GM12878 (cell line): ENCODE measurements at regions not wholly inside any gene's neighbourhood (a gene's known extent, or its start where the extent isn't known, plus 50 kb on each side); places are given as distances from the start of the nearest gene placed in this dataset.

ENCODE experiments used
- ATAC-seq: fragments of 200-7000 bp; cut with Tn5 transposase; 3 replicates; pipeline ENCODE4 v1.9.1; 2020; ENCODE audit warnings: mild to moderate bottlenecking, moderate library complexity
- BruUV-seq: library from RNA; stranded (reverse); fragments of 400-500 nt; replicated peaks from 2 replicates; lab custom pipeline; 2021; lab: Mats Ljungman, UMichigan
- CTCF ChIA-PET: fragments of 300-600 bp; sonication (Branson Sonifier 250); formaldehyde crosslinking; extraction: SDS; loops from one replicate; lab custom pipeline; 2021; ENCODE audit warnings: inconsistent platforms; lab: Yijun Ruan, JAX
- POLR2A ChIA-PET: fragments of 350-600 bp; formaldehyde crosslinking; extraction: SDS; loops from one replicate; lab custom pipeline; 2021; ENCODE audit warnings: inconsistent platforms; lab: Charles Lee
- RAD21 ChIA-PET: fragments of 300-600 bp; sonication (Branson Sonifier 250); formaldehyde crosslinking; loops from one replicate; lab custom pipeline; 2023; ENCODE audit warnings: antibody characterized with exemption; ENCODE audit not compliant: unreplicated experiment; lab: Charles Lee
- SMC1A ChIA-PET: fragments of 300-600 bp; sonication (Branson Sonifier 250); formaldehyde crosslinking; loops from one replicate; lab custom pipeline; 2023; ENCODE audit not compliant: unreplicated experiment, uncharacterized antibody; lab: Charles Lee
- DNase-seq: peaks from one replicate; pipeline ENCODE4 v3.0.0-alpha.2; 2011; ENCODE audit warnings: low read depth, low spot score
- FAIRE-seq: peaks from 3 replicates; lab custom pipeline; 2011; peaks lifted over from hg19 to GRCh38; lab: Jason Lieb, UNC
- H2AFZ ChIP-seq: 2 replicates; pipeline ENCODE4 v1.6.0; 2011; ENCODE audit warnings: low read depth, low read length, control low read depth; ENCODE audit not compliant: control insufficient read depth
- H3K27ac ChIP-seq: 2 replicates; pipeline ENCODE4 v1.5.1; 2011; ENCODE audit warnings: control low read depth; ENCODE audit not compliant: control insufficient read depth, insufficient read depth
- H3K27me3 ChIP-seq, 2 experiments: replicated peaks in 1 of 2; 2 replicates each; pipeline versions ENCODE4 v1.6.0 to v1.6.1; 2011; ENCODE audit warnings: low read length in 1 of 2; ENCODE audit not compliant: control insufficient read depth in 2 of 2, insufficient read depth in 2 of 2
- H3K36me3 ChIP-seq, 2 experiments: 2 replicates each; pipeline ENCODE4 v1.5.1; 2011; ENCODE audit warnings: low read length in 1 of 2; ENCODE audit not compliant: control insufficient read depth in 2 of 2, insufficient read depth in 2 of 2
- H3K4me1 ChIP-seq: 2 replicates; pipeline ENCODE4 v1.6.1; 2011; ENCODE audit warnings: mild to moderate bottlenecking, low read length, moderate library complexity, mixed read lengths; ENCODE audit not compliant: control insufficient read depth, insufficient read depth
- H3K4me2 ChIP-seq: 2 replicates; pipeline ENCODE4 v1.6.0; 2011; ENCODE audit warnings: control low read depth; ENCODE audit not compliant: control insufficient read depth, insufficient read depth
- H3K4me3 ChIP-seq: fragments of 200-600 bp; sonication (generic); 2 replicates; pipeline ENCODE4 v1.5.1; 2016
- H3K79me2 ChIP-seq: 2 replicates; pipeline ENCODE4 v1.6.0; 2011; ENCODE audit warnings: low read length; ENCODE audit not compliant: control insufficient read depth, insufficient read depth
- H3K9ac ChIP-seq: 2 replicates; pipeline ENCODE4 v1.8.0; 2011; ENCODE audit warnings: low read length, control low read depth, mixed read lengths; ENCODE audit not compliant: control insufficient read depth, insufficient read depth
- H3K9me3 ChIP-seq: replicated peaks from 3 replicates; pipeline ENCODE4 v1.5.1; 2011; ENCODE audit warnings: mild to moderate bottlenecking, low read length; ENCODE audit not compliant: control insufficient read depth, insufficient read depth
- H4K20me1 ChIP-seq: 2 replicates; pipeline ENCODE4 v1.6.0; 2011; ENCODE audit not compliant: control insufficient read depth, insufficient read depth
- CHD2 ChIP-seq: IDR thresholded peaks from 2 replicates; pipeline ENCODE4 v1.6.1; 2011; ENCODE audit warnings: low read depth, low read length, improper control_type of control experiment, borderline replicate concordance
- CTCF ChIP-seq, 3 experiments: IDR thresholded peaks in 2 of 3; conservative IDR thresholded peaks in 1 of 3; 2 replicates each; pipeline ENCODE4 v1.5.1; 2011; ENCODE audit warnings: low read depth in 3 of 3, low read length in 3 of 3, mild to moderate bottlenecking in 3 of 3, control low read depth in 2 of 3, moderate library complexity in 2 of 3, inconsistent platforms in 1 of 3, mixed read lengths in 1 of 3; ENCODE audit not compliant: control insufficient read depth in 2 of 3, insufficient read depth in 1 of 3; ENCODE audit errors: extremely low read depth in 1 of 3
- GABPA ChIP-seq: IDR thresholded peaks from 2 replicates; pipeline ENCODE4 v1.6.1; 2014; ENCODE audit warnings: antibody characterized with exemption, low read depth, mild to moderate bottlenecking, inconsistent platforms
- HDGF ChIP-seq: fragments of 450-650 bp; IDR thresholded peaks from 2 replicates; pipeline ENCODE4 v1.6.1; 2016; ENCODE audit warnings: antibody characterized with exemption
- IKZF2 ChIP-seq, 2 experiments: fragments of 450-650 bp; IDR thresholded peaks; 2 replicates each; pipeline ENCODE4 v1.6.1; 2017; ENCODE audit warnings: mild to moderate bottlenecking in 2 of 2, moderate library complexity in 2 of 2
- MEF2B ChIP-seq: fragments of 450-650 bp; IDR thresholded peaks from 2 replicates; pipeline ENCODE4 v1.6.1; 2018; ENCODE audit warnings: mild to moderate bottlenecking, moderate library complexity; ENCODE audit not compliant: partially characterized antibody, poor library complexity, severe bottlenecking
- NBN ChIP-seq: fragments of 450-650 bp; IDR thresholded peaks from 2 replicates; pipeline ENCODE4 v1.6.1; 2016
- NKRF ChIP-seq: fragments of 450-650 bp; conservative IDR thresholded peaks from 2 replicates; pipeline ENCODE4 v1.6.1; 2017; ENCODE audit warnings: mild to moderate bottlenecking, moderate library complexity
- PAX5 ChIP-seq: IDR thresholded peaks from 2 replicates; pipeline ENCODE4 v1.6.1; 2011; ENCODE audit warnings: low read depth, low read length, borderline replicate concordance
- PML ChIP-seq: IDR thresholded peaks from 2 replicates; pipeline ENCODE4 v1.6.1; 2012; ENCODE audit warnings: low read length, inconsistent platforms
- POLR2A ChIP-seq: IDR thresholded peaks from 2 replicates; pipeline ENCODE4 v1.6.1; 2011; ENCODE audit warnings: low read depth, mild to moderate bottlenecking, low read length
- ZBTB4 ChIP-seq: fragments of 450-650 bp; formaldehyde crosslinking; IDR thresholded peaks from 2 replicates; pipeline ENCODE4 v1.4.0; 2022; ENCODE audit warnings: mild to moderate bottlenecking, moderate library complexity
- ZZZ3 ChIP-seq: IDR thresholded peaks from 2 replicates; pipeline ENCODE4 v1.6.1; 2011; ENCODE audit warnings: low read depth; ENCODE audit not compliant: control insufficient read depth, insufficient read length
- WGBS: methylation state at CpG from one replicate; pipeline ENCODE4 v1.1.6; 2016; ENCODE audit warnings: low lambda C conversion rate; ENCODE audit not compliant: insufficient replicate concordance, insufficient coverage; ENCODE audit errors: missing lambda C conversion rate; 5-methylcytosine and 5-hydroxymethylcytosine counted together
- in situ Hi-C: fragments of 300-500 bp; cut with MboI; formaldehyde crosslinking; loops from 9 replicates; pipeline ENCODE4 v1.14.3; 2018; ENCODE audit warnings: mixed read lengths
- intact Hi-C: fragments of 100-400 bp; cut with micrococcal nuclease; formaldehyde crosslinking; loops from one replicate; pipeline ENCODE4 v1.14.2; 2022; ENCODE audit not compliant: unreplicated experiment

GRCh38 chr6:27753668-27754407 is 158.4 kb downstream of the OR2B2 start:
- peak; percentile 72 for DNase-seq
- ChIA-PET SMC1A (interaction anchor here (0.7 to 5.7 kb wide), 16 partner anchors 9 to 623 kb away, joined by 3 to 56 read pairs (median 4); a partner anchor contains a TSS), RAD21 (interaction anchor here (0.7 to 3.4 kb wide), 16 partner anchors 18 to 576 kb away, joined by 3 to 55 read pairs (median 4); partner anchors contain the start of gene POM121L2), CTCF (interaction anchor here (0.5 to 13.3 kb wide), 18 partner anchors 8 to 625 kb away, joined by 3 to 193 read pairs (median 4); partner anchors contain the start of gene ZNF184), POLR2A (interaction anchor here (0.5 to 4.9 kb wide), 13 partner anchors 15 to 607 kb away, joined by 3 to 29 read pairs (median 4); a partner anchor contains a TSS)
- peak; percentile 87 for FAIRE-seq
- H3K9ac ChIP-seq = peak overlapping the region; percentile 48; the same call in 1 of the 2 replicates
- no peaks in the 10 kb centered on the region for H3K36me3 ChIP-seq
- intact Hi-C loops = loop anchor here (1.0 to 5.0 kb wide), 8 partner anchors 147 to 1442 kb away; partner anchors contain the start of gene POM121L2
- H3K79me2 ChIP-seq = peaks cover 6% of the 10 kb centered on the region
- H3K4me2 ChIP-seq = peak overlapping the region; percentile 77
- H3K4me3 ChIP-seq = peak overlapping the region; percentile 58
- H4K20me1 ChIP-seq = no peaks in the 10 kb centered on the region
- no TSS peak for BruUV-seq
- H3K27me3 ChIP-seq = no peaks in the 10 kb centered on the region
- peaks cover 9% of the 10 kb centered on the region; the same call in 1 of the 2 replicates for H3K4me1 ChIP-seq
- peak overlapping the region; percentile 71 for H2AFZ ChIP-seq
- H3K9me3 ChIP-seq = no peaks in the 10 kb centered on the region
- peak; percentile 84 for ATAC-seq
- WGBS = 2% methylated on average over 12 of the region's 12 CpGs
- H3K27ac ChIP-seq = peak overlapping the region; percentile 48
- in situ Hi-C loops = loop anchor here (25.0 kb wide), 1 partner anchor 242 kb away; no protein-coding TSS in a partner anchor
- TF ChIP-seq PAX5 (peak; percentile 94), ZBTB4 (CRISPR knock-in tag) (no peak), IKZF2 (IDR thresholded peaks at IDR 0.05) (peak; percentile 41 to 55; a peak in 2 of 4 replicates), CHD2 (no peak), MEF2B (peak; percentile 62), HDGF (peak; percentile 28; the same call in 1 of the 2 replicates), ZZZ3 (no peak), POLR2A (peak; percentile 52; the same call in 1 of the 2 replicates), CTCF (IDR thresholded peaks at IDR 0.05 in 2 of 3, conservative IDR thresholded peaks at IDR 0.05 in 1 of 3; ENCODE audit: control insufficient read depth in 2 of 3, extremely low read depth in 1 of 3, insufficient read depth in 1 of 3, low read depth in 3 of 3, low read length in 3 of 3) (peak in 2 of 3 experiments; percentile 5 to 15; a peak in 2 of 6 replicates), NKRF (no peak), NBN (0 out of 2 replicates have a peak, but pooled peaks have one; percentile 32), GABPA (peak; percentile 73), PML (no peak)
